AG09309 (cell line): ENCODE measurements at regions not wholly inside any gene's neighbourhood (a gene's known extent, or its start where the extent isn't known, plus 50 kb on each side); places are given as distances from the start of the nearest gene placed in this dataset.

Source experiments
- DNase-seq: peaks from one replicate; pipeline ENCODE4 v3.0.0-alpha.2; 2010; ENCODE audit warnings: low read depth
- H3K4me3 ChIP-seq: 2 replicates; pipeline ENCODE4 v1.5.1; 2011; ENCODE audit warnings: mild to moderate bottlenecking, low read depth, low read length, moderate library complexity; ENCODE audit not compliant: control insufficient read depth
- TF ChIP-seq, protein P1 (sequence below): IDR thresholded peaks from 2 replicates; pipeline ENCODE4 v1.5.1; 2011; ENCODE audit warnings: mild to moderate bottlenecking, low read depth, low read length, inconsistent platforms; ENCODE audit not compliant: insufficient read depth, control insufficient read depth; ENCODE audit errors: missing control alignments

GRCh38 chrX:38878641-38879340, 77.5 kb downstream of the MID1IP1 start:
- DNase-seq: no peak

GRCh38 chrX:38879631-38880220, 78.5 kb downstream of the MID1IP1 start:
- no peak for DNase-seq
- TF ChIP-seq, protein P1, sequence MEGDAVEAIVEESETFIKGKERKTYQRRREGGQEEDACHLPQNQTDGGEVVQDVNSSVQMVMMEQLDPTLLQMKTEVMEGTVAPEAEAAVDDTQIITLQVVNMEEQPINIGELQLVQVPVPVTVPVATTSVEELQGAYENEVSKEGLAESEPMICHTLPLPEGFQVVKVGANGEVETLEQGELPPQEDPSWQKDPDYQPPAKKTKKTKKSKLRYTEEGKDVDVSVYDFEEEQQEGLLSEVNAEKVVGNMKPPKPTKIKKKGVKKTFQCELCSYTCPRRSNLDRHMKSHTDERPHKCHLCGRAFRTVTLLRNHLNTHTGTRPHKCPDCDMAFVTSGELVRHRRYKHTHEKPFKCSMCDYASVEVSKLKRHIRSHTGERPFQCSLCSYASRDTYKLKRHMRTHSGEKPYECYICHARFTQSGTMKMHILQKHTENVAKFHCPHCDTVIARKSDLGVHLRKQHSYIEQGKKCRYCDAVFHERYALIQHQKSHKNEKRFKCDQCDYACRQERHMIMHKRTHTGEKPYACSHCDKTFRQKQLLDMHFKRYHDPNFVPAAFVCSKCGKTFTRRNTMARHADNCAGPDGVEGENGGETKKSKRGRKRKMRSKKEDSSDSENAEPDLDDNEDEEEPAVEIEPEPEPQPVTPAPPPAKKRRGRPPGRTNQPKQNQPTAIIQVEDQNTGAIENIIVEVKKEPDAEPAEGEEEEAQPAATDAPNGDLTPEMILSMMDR: no peak
- no peak overlapping the region for H3K4me3 ChIP-seq

More at GRCh38 chrX:38878641-38879340, 77.5 kb downstream of the MID1IP1 start:
- TF ChIP-seq, protein P1: no peak
- no peak overlapping the region for H3K4me3 ChIP-seq

DNA sequence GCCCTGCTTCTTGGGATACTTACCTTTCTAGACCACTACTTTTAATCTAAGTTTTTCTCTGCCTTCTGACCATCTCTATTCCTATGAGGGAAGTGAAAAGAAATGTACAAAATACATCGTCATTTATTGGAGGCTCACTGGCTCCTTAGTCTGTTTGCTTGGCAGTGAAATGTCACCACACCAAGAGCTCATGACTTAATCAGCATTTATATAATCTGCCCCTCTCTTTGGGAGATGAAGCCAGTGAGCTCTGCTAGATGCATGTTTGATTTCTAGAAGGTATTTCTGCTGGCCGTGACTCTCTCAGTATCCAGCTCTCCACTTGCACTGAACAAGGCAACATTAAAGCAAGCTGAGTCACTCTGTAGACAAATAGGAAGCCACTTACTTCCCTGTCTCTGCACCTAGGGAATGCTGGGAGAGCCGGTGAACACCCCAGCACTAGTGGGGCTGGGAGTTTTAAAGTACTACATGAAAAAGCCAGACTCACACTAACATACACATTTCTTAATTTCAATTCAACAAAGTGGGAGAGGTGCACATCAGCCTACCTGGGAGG, 79.1 kb downstream of the MID1IP1 start:
- H3K4me3 ChIP-seq: no peak overlapping the region
- DNase-seq: no peak
- TF ChIP-seq, protein P1: no peak

GRCh38 chrX:38881066-38881465, 79.8 kb downstream of the MID1IP1 start:
- TF ChIP-seq, protein P1: no peak
- H3K4me3 ChIP-seq: no peak overlapping the region
- DNase-seq: no peak

- no peak for DNase-seq
- TF ChIP-seq, protein P1: no peak
- H3K4me3 ChIP-seq: no peak overlapping the region
These were observed 80.5 kb downstream of the MID1IP1 start for GRCh38 chrX:38881727-38882126.

DNA sequence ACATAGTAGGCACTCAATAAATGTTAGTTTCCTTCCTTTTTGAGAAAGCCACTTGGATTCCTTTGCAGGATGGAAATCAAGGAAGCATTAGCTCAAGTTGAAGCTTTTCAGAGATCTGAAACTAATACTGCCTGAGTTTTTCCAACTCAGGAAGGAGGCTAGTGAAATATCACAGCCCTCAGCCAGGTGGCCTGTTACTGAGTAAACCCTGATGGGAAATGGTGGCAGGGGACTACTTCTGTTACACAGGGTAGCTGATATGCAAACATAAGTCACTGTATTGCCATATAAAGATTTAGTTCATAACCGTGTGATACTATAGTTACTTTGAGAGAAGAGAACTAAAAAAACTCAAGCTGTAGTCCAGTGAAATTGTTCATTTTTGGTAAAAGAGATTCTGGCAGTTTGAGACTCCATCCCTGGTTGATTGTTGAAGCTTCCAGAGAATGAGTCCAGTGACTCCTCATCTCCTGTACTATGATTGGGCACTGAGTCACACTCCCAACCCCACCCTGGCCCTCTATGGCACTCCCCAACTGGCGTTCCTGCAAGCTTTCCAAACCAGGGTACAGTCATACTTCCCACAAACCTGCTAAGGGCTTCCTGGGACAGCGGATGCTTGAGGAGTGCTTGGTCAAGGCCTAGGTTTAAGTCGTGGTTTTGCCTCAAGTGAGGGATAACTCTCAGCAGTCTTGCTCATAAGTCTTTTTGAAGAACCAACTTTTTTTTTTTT, 81.8 kb downstream of the MID1IP1 start:
- TF ChIP-seq, protein P1: no peak
- H3K4me3 ChIP-seq: no peak overlapping the region
- DNase-seq: peak; percentile 71
